ENCODE measurements at regions not wholly inside any gene's neighbourhood (a gene's known extent, or its start where the extent isn't known, plus 50 kb on each side); places are given as distances from the start of the nearest gene placed in this dataset.

DNA sequence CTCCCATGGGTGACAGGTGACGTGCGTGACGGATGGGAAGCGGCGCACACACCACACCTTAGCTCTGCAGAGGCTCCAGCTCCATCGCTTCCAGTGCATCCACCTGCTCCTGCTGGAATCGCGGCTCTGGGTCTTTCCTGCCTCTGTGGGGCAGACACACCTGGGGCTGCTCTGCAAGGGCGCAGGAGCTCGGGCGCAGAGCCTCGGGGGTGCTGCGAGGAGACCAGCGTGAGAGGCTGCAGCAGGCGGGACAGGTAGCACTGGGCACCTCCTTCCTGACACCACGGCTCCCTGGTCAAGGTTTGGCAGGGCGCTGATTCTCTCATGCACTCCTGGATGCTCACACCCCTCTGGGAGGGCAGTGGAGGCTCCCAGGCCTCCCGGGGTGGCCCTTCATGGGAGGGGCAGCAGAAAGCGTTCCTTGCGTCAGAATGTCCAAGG lies 1494.3 kb downstream of the BRD1 start:
- no peak for TF ChIP-seq ZNF12 (CRISPR knock-in tag; IDR thresholded peaks at IDR 0.05)
- TF ChIP-seq ZNF33A (CRISPR knock-in tag; IDR thresholded peaks at IDR 0.05; ENCODE audit: borderline replicate concordance): no peak
- TF ChIP-seq NRL (CRISPR knock-in tag; IDR thresholded peaks at IDR 0.05; ENCODE audit: borderline replicate concordance): no peak
- TF ChIP-seq HMG20A (CRISPR knock-in tag; IDR thresholded peaks at IDR 0.05; ENCODE audit: borderline replicate concordance): no peak
- TF ChIP-seq TBP (CRISPR knock-in tag; IDR thresholded peaks at IDR 0.05): no peak
- no peak for TF ChIP-seq POLR2AphosphoS5 (IDR thresholded peaks at IDR 0.05; ENCODE audit: low read depth, low read length)
- TF ChIP-seq YY1 (IDR thresholded peaks at IDR 0.05; ENCODE audit: insufficient read depth, insufficient replicate concordance, low read depth, low read length): no peak
- no peak for TF ChIP-seq JUND (CRISPR knock-in tag; IDR thresholded peaks at IDR 0.05)
- TF ChIP-seq, protein P1, sequence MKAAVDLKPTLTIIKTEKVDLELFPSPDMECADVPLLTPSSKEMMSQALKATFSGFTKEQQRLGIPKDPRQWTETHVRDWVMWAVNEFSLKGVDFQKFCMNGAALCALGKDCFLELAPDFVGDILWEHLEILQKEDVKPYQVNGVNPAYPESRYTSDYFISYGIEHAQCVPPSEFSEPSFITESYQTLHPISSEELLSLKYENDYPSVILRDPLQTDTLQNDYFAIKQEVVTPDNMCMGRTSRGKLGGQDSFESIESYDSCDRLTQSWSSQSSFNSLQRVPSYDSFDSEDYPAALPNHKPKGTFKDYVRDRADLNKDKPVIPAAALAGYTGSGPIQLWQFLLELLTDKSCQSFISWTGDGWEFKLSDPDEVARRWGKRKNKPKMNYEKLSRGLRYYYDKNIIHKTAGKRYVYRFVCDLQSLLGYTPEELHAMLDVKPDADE (CRISPR knock-in tag; IDR thresholded peaks at IDR 0.05): no peak
- TF ChIP-seq SCMH1 (CRISPR knock-in tag; IDR thresholded peaks at IDR 0.05; ENCODE audit: borderline replicate concordance): no peak
- TF ChIP-seq, protein P2, sequence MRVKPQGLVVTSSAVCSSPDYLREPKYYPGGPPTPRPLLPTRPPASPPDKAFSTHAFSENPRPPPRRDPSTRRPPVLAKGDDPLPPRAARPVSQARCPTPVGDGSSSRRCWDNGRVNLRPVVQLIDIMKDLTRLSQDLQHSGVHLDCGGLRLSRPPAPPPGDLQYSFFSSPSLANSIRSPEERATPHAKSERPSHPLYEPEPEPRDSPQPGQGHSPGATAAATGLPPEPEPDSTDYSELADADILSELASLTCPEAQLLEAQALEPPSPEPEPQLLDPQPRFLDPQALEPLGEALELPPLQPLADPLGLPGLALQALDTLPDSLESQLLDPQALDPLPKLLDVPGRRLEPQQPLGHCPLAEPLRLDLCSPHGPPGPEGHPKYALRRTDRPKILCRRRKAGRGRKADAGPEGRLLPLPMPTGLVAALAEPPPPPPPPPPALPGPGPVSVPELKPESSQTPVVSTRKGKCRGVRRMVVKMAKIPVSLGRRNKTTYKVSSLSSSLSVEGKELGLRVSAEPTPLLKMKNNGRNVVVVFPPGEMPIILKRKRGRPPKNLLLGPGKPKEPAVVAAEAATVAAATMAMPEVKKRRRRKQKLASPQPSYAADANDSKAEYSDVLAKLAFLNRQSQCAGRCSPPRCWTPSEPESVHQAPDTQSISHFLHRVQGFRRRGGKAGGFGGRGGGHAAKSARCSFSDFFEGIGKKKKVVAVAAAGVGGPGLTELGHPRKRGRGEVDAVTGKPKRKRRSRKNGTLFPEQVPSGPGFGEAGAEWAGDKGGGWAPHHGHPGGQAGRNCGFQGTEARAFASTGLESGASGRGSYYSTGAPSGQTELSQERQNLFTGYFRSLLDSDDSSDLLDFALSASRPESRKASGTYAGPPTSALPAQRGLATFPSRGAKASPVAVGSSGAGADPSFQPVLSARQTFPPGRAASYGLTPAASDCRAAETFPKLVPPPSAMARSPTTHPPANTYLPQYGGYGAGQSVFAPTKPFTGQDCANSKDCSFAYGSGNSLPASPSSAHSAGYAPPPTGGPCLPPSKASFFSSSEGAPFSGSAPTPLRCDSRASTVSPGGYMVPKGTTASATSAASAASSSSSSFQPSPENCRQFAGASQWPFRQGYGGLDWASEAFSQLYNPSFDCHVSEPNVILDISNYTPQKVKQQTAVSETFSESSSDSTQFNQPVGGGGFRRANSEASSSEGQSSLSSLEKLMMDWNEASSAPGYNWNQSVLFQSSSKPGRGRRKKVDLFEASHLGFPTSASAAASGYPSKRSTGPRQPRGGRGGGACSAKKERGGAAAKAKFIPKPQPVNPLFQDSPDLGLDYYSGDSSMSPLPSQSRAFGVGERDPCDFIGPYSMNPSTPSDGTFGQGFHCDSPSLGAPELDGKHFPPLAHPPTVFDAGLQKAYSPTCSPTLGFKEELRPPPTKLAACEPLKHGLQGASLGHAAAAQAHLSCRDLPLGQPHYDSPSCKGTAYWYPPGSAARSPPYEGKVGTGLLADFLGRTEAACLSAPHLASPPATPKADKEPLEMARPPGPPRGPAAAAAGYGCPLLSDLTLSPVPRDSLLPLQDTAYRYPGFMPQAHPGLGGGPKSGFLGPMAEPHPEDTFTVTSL (CRISPR knock-in tag; IDR thresholded peaks at IDR 0.05; ENCODE audit: borderline replicate concordance): no peak
- TF ChIP-seq SALL2 (CRISPR knock-in tag; IDR thresholded peaks at IDR 0.05): no peak

Measured in HepG2 (cell line).